ENCODE measurements at regions not wholly inside any gene's neighbourhood (a gene's known extent, or its start where the extent isn't known, plus 50 kb on each side); places are given as distances from the start of the nearest gene placed in this dataset.

GRCh38 chr2:66968946-66969345, 428.2 kb upstream of the ETAA1 start:
- no peaks in the 10 kb centered on the region for H3K27me3 ChIP-seq (ENCODE audit: control insufficient read depth, insufficient read depth, low read length)
- H2AFZ ChIP-seq = no peak overlapping the region
- no peak overlapping the region for H3K4me2 ChIP-seq (ENCODE audit: low read length)
- no peak overlapping the region for H3K9ac ChIP-seq
- no peak for TF ChIP-seq CTCF (IDR thresholded peaks at IDR 0.05)
- H3K27ac ChIP-seq = no peak overlapping the region
- no peaks in the 10 kb centered on the region for H3K36me3 ChIP-seq (ENCODE audit: control insufficient read depth, insufficient read depth, low read length)
- H3K4me1 ChIP-seq = no peaks in the 10 kb centered on the region
- H3K79me2 ChIP-seq = no peaks in the 10 kb centered on the region
- H3K9me3 ChIP-seq (ENCODE audit: control insufficient read depth, low read length) = no peaks in the 10 kb centered on the region
- H3K4me3 ChIP-seq (ENCODE audit: low read depth, low read length) = no peak overlapping the region

GRCh38 chr2:66981074-66981473, 416.1 kb upstream of the ETAA1 start:
- H3K27ac ChIP-seq = no peak overlapping the region

DNA sequence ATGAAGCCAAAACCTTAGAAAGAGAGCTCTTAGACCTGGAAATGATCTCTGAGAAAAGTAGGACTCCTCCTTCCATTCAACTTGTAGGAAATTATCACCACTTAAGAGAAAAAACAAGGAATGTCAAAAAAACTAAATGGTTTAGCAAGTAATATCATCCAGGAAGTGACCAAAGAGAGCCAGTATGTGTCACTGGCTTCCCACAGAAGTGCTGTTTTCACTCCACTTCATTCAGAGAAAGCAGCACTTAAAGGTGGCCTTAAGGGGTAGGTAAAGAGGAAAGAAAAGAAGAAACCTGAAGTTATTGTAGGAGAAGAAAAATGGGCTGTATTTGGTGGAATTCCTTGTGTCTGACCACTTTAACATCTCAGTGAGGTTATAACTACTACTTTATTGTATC, 414.4 kb upstream of the ETAA1 start:
- H3K27me3 ChIP-seq (ENCODE audit: control insufficient read depth, insufficient read depth, low read length) = no peaks in the 10 kb centered on the region
- H2AFZ ChIP-seq = no peak overlapping the region
- H3K4me3 ChIP-seq (ENCODE audit: low read depth, low read length) = no peak overlapping the region
- no peak for TF ChIP-seq CTCF (IDR thresholded peaks at IDR 0.05)
- no peaks in the 10 kb centered on the region for H3K4me1 ChIP-seq
- H3K79me2 ChIP-seq = no peaks in the 10 kb centered on the region
- no peaks in the 10 kb centered on the region for H3K9me3 ChIP-seq (ENCODE audit: control insufficient read depth, low read length)
- no peak overlapping the region for H3K27ac ChIP-seq
- H3K36me3 ChIP-seq (ENCODE audit: control insufficient read depth, insufficient read depth, low read length) = no peaks in the 10 kb centered on the region
- H3K9ac ChIP-seq = no peak overlapping the region
- no peak overlapping the region for H3K4me2 ChIP-seq (ENCODE audit: low read length)

More at GRCh38 chr2:66981074-66981473, 416.1 kb upstream of the ETAA1 start:
- no peaks in the 10 kb centered on the region for H3K36me3 ChIP-seq (ENCODE audit: control insufficient read depth, insufficient read depth, low read length)
- no peaks in the 10 kb centered on the region for H3K79me2 ChIP-seq
- H3K4me3 ChIP-seq (ENCODE audit: low read depth, low read length) = no peak overlapping the region
- H3K4me2 ChIP-seq (ENCODE audit: low read length) = no peak overlapping the region
- H3K9ac ChIP-seq = no peak overlapping the region
- TF ChIP-seq CTCF (IDR thresholded peaks at IDR 0.05) = no peak
- no peak overlapping the region for H2AFZ ChIP-seq
- no peaks in the 10 kb centered on the region for H3K27me3 ChIP-seq (ENCODE audit: control insufficient read depth, insufficient read depth, low read length)
- H3K9me3 ChIP-seq (ENCODE audit: control insufficient read depth, low read length) = no peaks in the 10 kb centered on the region
- no peaks in the 10 kb centered on the region for H3K4me1 ChIP-seq

- no peak overlapping the region for H3K4me2 ChIP-seq (ENCODE audit: low read length)
- TF ChIP-seq CTCF (IDR thresholded peaks at IDR 0.05) = no peak
Observed at GRCh38 chr2:66984864-66985263, 412.3 kb upstream of the ETAA1 start.

GRCh38 chr2:66985906-66986305, 411.2 kb upstream of the ETAA1 start:
- no peaks in the 10 kb centered on the region for H3K36me3 ChIP-seq (ENCODE audit: control insufficient read depth, insufficient read depth, low read length)
- H3K27ac ChIP-seq = no peak overlapping the region
- TF ChIP-seq CTCF (IDR thresholded peaks at IDR 0.05) = no peak
- H3K4me2 ChIP-seq (ENCODE audit: low read length) = no peak overlapping the region
- no peak overlapping the region for H3K4me3 ChIP-seq (ENCODE audit: low read depth, low read length)
- no peaks in the 10 kb centered on the region for H3K79me2 ChIP-seq
- H3K9me3 ChIP-seq (ENCODE audit: control insufficient read depth, low read length) = no peaks in the 10 kb centered on the region
- no peaks in the 10 kb centered on the region for H3K4me1 ChIP-seq
- H3K27me3 ChIP-seq (ENCODE audit: control insufficient read depth, insufficient read depth, low read length) = no peaks in the 10 kb centered on the region
- no peak overlapping the region for H2AFZ ChIP-seq
- H3K9ac ChIP-seq = no peak overlapping the region

More at GRCh38 chr2:66984864-66985263, 412.3 kb upstream of the ETAA1 start:
- H3K36me3 ChIP-seq (ENCODE audit: control insufficient read depth, insufficient read depth, low read length) = no peaks in the 10 kb centered on the region
- H3K9ac ChIP-seq = no peak overlapping the region
- no peaks in the 10 kb centered on the region for H3K27me3 ChIP-seq (ENCODE audit: control insufficient read depth, insufficient read depth, low read length)
- H3K9me3 ChIP-seq (ENCODE audit: control insufficient read depth, low read length) = no peaks in the 10 kb centered on the region
- H3K79me2 ChIP-seq = no peaks in the 10 kb centered on the region
- no peak overlapping the region for H3K4me3 ChIP-seq (ENCODE audit: low read depth, low read length)
- no peak overlapping the region for H2AFZ ChIP-seq
- H3K27ac ChIP-seq = no peak overlapping the region
- H3K4me1 ChIP-seq = no peaks in the 10 kb centered on the region
